HG03196 (cell line): ENCODE measurements at regions not wholly inside any gene's neighbourhood (a gene's known extent, or its start where the extent isn't known, plus 50 kb on each side); places are given as distances from the start of the nearest gene placed in this dataset.
"Not testable (repeated sequence)": the region's sequence is repeated elsewhere in the genome, so short reads cannot be mapped to it uniquely, and the experiment has no call there.

ENCODE experiments used
- ATAC-seq: cut with Tn5 transposase; IDR thresholded peaks from one replicate; pipeline ENCODE4 v1.9.1; 2021; ENCODE audit not compliant: unreplicated experiment

DNA sequence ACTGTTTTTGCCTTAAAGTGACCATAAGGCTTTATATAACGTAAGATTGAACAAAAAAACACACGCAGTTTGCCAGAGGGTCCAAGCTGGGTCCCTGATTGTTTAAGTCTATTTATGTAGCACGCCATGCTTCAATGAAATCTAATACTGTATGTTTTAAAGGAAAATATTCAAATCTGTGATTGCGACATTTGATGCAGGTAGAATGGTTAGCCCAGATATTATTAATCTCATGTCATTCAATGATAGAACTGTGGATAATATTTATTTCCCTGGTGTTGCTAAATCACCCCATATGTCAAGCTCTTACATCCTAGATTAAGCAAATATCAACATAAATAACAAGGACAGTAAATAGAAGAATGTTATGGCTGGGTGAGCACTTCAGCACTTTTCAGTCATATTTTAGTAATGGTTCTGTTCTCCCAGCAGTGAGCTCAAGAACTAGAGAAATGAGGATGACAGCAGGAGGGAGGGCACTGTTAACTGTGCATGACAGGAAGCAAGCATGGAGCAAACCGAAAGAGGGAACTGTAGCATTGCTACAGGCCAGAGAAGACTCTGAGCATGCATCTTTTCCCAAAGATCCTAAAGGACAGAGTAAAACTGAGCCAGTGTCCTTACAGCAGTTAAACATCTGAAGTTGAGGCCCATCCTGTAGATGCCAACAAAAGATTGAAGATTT lies 465.7 kb upstream of the MGAT4C start:
- ATAC-seq: no peak

DNA sequence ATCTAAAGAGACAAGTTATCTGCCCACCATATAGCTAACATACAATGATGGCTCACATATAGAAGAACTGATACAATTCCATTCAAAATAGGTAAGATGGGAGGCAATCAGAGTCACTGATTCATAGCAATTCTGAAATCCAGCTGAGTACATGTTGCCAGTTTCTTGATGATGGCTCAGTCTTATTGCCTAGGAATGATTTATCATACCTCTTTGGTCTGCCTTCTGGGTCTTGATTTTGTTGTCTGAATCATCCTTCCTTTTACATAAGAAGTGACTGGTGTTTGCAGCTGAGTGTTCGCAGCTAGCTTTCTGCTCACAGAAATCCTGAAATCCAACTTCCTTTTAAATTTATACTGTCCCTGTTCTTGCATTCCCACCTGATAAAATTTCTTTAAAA lies 463.2 kb upstream of the MGAT4C start:
- ATAC-seq: no peak

DNA sequence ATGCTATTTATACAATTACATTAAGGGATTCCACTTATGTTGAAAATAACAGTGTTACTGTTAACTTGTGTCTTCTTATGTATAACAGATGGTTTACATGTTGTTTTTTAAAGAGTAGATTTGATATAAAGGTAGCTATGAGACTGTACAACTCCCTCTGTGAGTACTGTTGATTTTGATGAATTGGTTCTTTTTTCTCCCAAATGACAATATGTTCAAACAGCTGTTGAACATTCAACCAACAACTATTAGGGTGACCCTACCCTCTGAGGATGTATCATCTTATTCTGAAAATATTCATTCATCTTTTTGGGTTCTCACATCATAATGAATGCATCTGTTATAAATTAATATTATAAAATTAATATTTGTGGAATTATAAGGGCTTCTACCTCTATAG lies 456.9 kb upstream of the MGAT4C start:
- no peak for ATAC-seq

DNA sequence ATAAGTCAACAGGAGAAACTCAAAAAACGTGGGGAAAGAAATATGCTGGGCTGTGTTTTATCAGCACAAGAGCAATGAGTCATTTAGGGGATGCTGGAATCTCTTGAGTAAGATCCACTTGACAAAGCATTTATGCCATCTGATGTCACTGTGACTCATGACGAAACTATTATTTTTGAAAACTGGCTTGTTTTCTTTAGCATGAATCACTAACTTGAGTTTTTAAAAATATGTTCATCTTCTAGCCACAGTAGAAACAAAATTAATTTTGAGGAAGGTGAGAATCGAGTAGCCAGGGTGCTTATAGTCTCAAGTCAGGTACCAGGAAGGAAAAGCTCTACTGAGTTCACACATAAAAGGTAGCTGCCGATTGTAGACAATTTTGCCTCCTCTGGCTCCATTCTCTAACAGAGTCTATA lies 456.2 kb upstream of the MGAT4C start:
- ATAC-seq: no peak

- no peak for ATAC-seq
Observed at GRCh38 chr12:86711731-86712130, 455.5 kb upstream of the MGAT4C start.

DNA sequence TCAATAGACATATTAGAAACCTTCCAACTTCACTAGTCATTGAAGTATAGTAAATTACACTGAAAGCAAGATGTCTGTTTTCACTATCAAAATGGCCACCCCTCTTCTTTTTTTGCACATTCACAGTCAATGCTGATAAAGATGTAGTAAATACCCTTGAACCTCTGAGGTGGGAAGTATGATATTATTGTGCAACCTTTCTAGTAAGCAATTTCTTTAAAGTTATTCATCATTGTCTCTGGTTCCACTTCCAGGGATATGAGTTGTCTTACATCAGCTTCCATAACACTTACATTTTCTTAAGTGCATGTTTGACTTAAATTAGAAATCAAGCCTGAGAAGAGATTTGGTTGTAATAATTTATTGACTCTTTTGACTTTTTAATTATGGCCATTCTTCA lies 453.9 kb upstream of the MGAT4C start:
- ATAC-seq: no peak

DNA sequence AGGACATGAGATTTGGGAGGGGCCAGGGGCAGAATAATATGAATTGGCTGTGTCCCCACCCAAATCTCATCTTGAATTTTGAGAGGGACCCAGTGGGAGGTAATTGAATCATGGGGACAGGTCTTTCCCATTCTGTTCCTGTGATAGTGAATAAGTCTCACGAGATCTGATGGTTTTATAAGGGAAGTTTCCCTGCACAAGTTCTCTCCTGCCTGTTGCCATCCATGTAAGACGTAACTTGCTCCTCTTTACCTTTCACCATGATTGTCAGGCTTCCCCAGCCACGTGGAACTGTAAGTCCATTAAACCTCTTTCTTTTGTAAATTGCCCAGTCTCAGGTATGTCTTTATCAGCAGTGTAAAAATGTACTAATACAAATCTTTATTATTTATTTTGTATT lies 452.8 kb upstream of the MGAT4C start:
- not testable (repeated sequence) for ATAC-seq

- no peak for ATAC-seq
Observed at GRCh38 chr12:86698641-86698980, 442.4 kb upstream of the MGAT4C start.

GRCh38 chr12:86697916-86698640 lies 441.9 kb upstream of the MGAT4C start:
- no peak for ATAC-seq

DNA sequence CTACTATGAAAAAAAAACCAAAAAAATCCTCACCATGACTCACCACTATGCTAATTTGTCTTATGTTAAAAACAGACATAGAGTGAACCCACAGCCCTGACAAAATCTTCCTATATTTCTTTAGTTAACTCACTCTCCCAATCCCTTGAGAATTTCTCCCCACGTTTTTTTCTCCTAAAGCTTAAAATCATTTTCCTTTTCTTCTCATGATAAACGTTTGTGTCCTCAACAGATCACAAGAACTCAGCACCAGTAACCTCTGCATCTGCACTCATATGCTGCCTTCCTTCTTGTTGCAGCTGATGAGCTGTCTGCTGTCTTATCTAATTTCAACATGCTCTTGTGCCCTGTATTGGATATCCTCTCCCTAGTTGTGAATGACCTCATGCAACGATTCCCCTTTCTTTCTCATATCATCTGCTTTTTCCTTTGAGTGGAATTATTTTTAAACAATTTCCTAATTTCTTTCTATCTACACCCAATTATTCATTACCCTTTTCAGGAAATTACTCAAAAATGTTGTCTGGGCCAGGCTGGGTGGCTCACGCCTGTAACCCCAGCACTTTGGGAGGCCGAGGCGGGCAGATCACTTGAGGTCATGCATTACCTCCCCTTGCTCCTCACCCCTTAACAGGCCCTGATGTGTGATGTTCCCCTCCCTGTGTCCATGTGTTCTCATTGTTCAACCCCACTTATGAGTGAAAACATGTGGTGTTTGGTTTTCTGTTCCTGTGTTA lies 427.5 kb upstream of the MGAT4C start:
- no peak for ATAC-seq

GRCh38 chr12:86681060-86681459 lies 424.9 kb upstream of the MGAT4C start:
- no peak for ATAC-seq

- no peak for ATAC-seq
Observed at GRCh38 chr12:86675197-86675596, 419.0 kb upstream of the MGAT4C start.

DNA sequence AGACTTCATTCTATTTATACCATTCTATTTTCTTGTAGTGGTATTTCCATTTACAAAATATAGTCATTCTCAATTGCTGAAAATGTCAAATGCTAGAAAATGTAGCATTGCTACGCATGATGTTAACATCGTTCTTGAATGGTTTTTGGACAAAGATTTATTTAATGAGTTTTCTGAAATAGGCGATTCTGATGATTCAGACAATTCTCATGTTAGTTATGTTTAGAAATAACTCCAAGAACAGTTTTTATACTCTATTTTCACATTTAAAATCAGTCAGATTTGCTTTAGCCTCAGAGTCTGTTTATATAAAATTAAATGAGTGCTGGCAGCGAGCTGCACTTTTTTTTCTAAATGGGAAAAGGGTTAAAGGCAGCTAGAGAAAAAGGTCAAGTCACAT lies 414.8 kb upstream of the MGAT4C start:
- no peak for ATAC-seq

DNA sequence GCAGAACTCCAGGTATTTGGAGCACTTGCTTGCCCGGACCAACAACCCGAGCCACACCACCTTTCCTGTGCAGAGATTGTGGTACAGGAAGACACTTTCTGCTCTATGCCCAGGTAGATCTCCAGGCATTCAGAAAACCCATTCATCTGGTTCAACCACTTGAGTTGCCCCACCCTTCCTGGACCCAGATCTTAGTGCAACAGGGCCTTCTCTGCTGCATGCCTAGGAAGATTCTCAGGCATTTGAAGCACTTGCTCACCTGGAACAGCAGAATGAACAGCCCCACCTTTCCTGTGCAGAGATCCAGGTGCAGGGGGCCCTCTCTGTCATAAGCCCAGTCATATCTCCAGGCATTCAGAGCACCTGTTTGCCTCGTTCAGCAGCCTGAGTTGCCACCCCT lies 412.8 kb upstream of the MGAT4C start:
- ATAC-seq: no peak

- no peak for ATAC-seq
Observed at GRCh38 chr12:86666316-86666715, 410.1 kb upstream of the MGAT4C start.

- no peak for ATAC-seq
Observed at GRCh38 chr12:86663716-86664115, 407.5 kb upstream of the MGAT4C start.

GRCh38 chr12:86663173-86663572 lies 407.0 kb upstream of the MGAT4C start:
- ATAC-seq: no peak

DNA sequence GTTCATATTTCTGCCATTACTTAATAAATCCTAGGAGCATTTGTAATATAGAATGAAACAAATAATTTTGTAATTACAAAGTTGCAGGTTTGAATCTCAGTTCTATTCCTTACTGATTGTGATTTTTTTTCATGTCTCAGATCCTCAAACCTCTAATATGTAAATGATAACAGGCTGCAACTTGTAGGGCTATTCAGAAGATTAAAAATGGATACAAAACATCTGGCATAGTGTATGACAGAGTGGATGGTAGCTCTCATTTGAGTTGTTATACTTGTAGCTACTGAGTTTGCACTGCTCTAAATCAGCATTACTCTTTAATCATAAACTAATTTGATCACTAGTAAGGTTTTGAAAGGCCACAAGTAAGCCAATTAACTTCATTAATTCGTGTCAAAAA lies 406.3 kb upstream of the MGAT4C start:
- ATAC-seq: no peak

DNA sequence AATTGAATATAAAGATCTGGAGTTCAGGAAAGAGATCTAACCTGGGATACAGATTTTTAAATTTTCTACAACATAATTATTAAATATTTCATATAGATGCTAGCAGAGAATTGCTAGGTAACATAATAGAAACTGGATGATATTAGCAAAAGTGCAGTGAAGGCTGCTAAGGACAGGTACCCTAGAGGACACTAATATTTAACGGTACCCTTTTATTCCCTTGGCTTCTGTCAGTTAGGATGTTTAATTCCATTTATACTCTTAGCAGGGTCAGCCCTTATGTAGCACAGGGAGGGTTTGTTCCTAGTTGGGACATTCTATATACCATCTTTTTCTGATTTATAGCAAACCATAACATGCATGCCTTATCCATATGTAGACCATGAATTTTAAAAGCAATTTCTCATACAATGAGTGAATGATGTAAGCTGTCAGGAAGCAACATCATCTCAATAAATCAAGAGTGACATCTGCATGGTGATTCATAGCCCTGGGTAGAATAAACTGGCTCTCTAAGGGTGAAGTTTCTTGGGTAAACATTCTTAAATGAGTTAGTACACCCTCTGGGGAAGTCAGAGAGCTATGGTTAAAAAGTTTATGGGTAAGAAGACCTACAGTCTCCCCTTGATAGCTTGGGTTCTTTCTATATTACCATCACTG lies 404.4 kb upstream of the MGAT4C start:
- ATAC-seq: no peak

DNA sequence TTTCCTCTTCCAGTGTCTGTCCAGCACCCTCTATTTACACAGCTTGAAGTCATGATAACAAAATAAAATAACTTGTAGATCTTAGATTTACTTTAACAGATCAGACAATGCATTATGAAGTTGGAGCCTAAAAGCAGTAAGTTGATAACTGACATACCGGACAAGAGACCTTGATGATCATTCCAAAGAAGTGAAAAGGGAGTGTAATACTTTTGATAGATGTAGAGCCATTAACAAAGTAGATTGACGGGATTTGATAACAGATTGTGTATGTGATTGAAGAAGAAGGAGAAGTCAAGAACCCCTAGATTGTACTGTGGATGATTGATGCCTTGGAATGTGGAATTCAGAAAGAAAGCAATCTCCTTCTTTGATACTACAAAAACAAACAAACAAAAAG lies 403.8 kb upstream of the MGAT4C start:
- ATAC-seq: no peak

DNA sequence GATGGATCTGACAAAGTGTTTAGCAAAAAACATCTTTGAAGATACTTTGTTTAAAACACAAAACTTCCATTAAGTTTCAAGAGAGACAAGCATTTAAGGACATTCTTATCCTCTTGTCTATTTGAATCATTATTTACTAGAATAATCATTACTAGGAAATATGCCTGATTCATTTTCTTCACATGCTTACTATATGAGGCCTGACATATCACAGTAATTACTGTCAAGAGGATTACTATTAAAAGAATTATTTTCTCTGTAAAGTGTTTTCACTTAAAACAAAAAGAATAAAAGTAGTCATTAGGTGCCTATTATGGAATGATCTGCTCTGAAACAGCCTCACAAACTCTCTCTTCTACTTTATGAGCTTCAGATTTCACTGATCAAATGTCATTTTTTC lies 402.1 kb upstream of the MGAT4C start:
- ATAC-seq: no peak

GRCh38 chr12:86647800-86648199 lies 391.6 kb upstream of the MGAT4C start:
- no peak for ATAC-seq
